Mesenchymal stem cell (in vitro differentiated cells and primary cell): ENCODE measurements at regions not wholly inside any gene's neighbourhood (a gene's known extent, or its start where the extent isn't known, plus 50 kb on each side); places are given as distances from the start of the nearest gene placed in this dataset.
A peak's percentile ranks its signal among the peaks of the same experiment; 100 is the strongest.
"Not testable (repeated sequence)": the region's sequence is repeated elsewhere in the genome, so short reads cannot be mapped to it uniquely, and the experiment has no call there.

Experiments used
- DNase-seq: peaks from one replicate; pipeline ENCODE4 v3.0.0-alpha.2; 2013
- H2AFZ ChIP-seq: one replicate; pipeline ENCODE4 v1.6.1; 2013; ENCODE audit warnings: low read depth, mild to moderate bottlenecking, control low read depth, inconsistent platforms, low read length, moderate library complexity
- H2AK5ac ChIP-seq: 2 replicates; pipeline ENCODE4 v1.6.1; 2013; ENCODE audit warnings: low read length, moderate library complexity, mild to moderate bottlenecking, inconsistent platforms; ENCODE audit not compliant: severe bottlenecking
- H2BK120ac ChIP-seq: one replicate; pipeline ENCODE4 v1.6.1; 2013; ENCODE audit warnings: low read depth, mild to moderate bottlenecking, inconsistent platforms, low read length, moderate library complexity
- H2BK12ac ChIP-seq, 2 experiments: one replicate each; pipeline ENCODE4 v1.6.1; 2013; ENCODE audit warnings: inconsistent platforms in 2 of 2, low read length in 2 of 2, mild to moderate bottlenecking in 2 of 2, moderate library complexity in 2 of 2, control low read depth in 1 of 2
- H2BK15ac ChIP-seq: one replicate; pipeline ENCODE4 v1.6.1; 2013; ENCODE audit warnings: mild to moderate bottlenecking, low read depth, inconsistent platforms; ENCODE audit not compliant: poor library complexity, severe bottlenecking
- H2BK5ac ChIP-seq: 2 replicates; pipeline ENCODE4 v1.6.1; 2013; ENCODE audit warnings: low read depth, mild to moderate bottlenecking, low read length, control low read depth, inconsistent platforms; ENCODE audit not compliant: poor library complexity, severe bottlenecking
- H3K14ac ChIP-seq, 2 experiments: one replicate each; pipeline ENCODE4 v1.6.1; 2013; ENCODE audit warnings: inconsistent platforms in 2 of 2, low read length in 2 of 2, control low read depth in 1 of 2, mild to moderate bottlenecking in 1 of 2, moderate library complexity in 1 of 2
- H3K18ac ChIP-seq, 2 experiments: one replicate each; pipeline ENCODE4 v1.6.1; 2013; ENCODE audit warnings: inconsistent platforms in 2 of 2, low read length in 2 of 2, control low read depth in 1 of 2, low read depth in 1 of 2, mild to moderate bottlenecking in 1 of 2
- H3K23ac ChIP-seq, 2 experiments: one replicate each; pipeline ENCODE4 v1.6.1; 2013; ENCODE audit warnings: inconsistent platforms in 2 of 2, low read length in 2 of 2, mild to moderate bottlenecking in 2 of 2, moderate library complexity in 2 of 2, control low read depth in 1 of 2
- H3K27ac ChIP-seq: 2 replicates; pipeline ENCODE4 v1.5.1; 2013; ENCODE audit warnings: mild to moderate bottlenecking, moderate library complexity, low read length, control low read depth, inconsistent platforms; ENCODE audit not compliant: poor library complexity, severe bottlenecking
- H3K27me3 ChIP-seq, 2 experiments: 2 replicates each; pipeline versions ENCODE4 v1.6.1 to v1.7.0; 2013; ENCODE audit warnings: low read length in 2 of 2, mild to moderate bottlenecking in 2 of 2, moderate library complexity in 2 of 2, control low read depth in 1 of 2, inconsistent platforms in 1 of 2; ENCODE audit not compliant: control insufficient read depth in 1 of 2, insufficient read depth in 1 of 2
- H3K36me3 ChIP-seq, 2 experiments: 2 replicates each; pipeline versions ENCODE4 v1.6.1 to v1.7.0; 2013; ENCODE audit warnings: low read length in 2 of 2, control low read depth in 1 of 2, inconsistent platforms in 1 of 2, low read depth in 1 of 2, mild to moderate bottlenecking in 1 of 2; ENCODE audit not compliant: insufficient read depth in 2 of 2, control insufficient read depth in 1 of 2
- H3K4ac ChIP-seq, 2 experiments: one replicate each; pipeline ENCODE4 v1.6.1; 2013; ENCODE audit warnings: inconsistent platforms in 2 of 2, low read length in 2 of 2, mild to moderate bottlenecking in 2 of 2, moderate library complexity in 2 of 2, control low read depth in 1 of 2, low read depth in 1 of 2
- H3K4me1 ChIP-seq: 2 replicates; pipeline ENCODE4 v1.6.1; 2013; ENCODE audit warnings: low read depth, low read length, control low read depth; ENCODE audit not compliant: control insufficient read depth, insufficient read depth
- H3K4me2 ChIP-seq: 2 replicates; pipeline ENCODE4 v1.6.1; 2013; ENCODE audit warnings: low read length, mild to moderate bottlenecking, inconsistent platforms; ENCODE audit not compliant: poor library complexity, severe bottlenecking
- H3K4me3 ChIP-seq, 2 experiments: 2 replicates each; pipeline versions ENCODE4 v1.5.1 to v1.7.0; 2013; ENCODE audit warnings: low read length in 2 of 2, mild to moderate bottlenecking in 2 of 2, control low read depth in 1 of 2, low read depth in 1 of 2; ENCODE audit not compliant: insufficient read depth in 1 of 2
- H3K79me1 ChIP-seq: replicated peaks from 2 replicates; pipeline ENCODE4 v1.6.1; 2013; ENCODE audit warnings: mild to moderate bottlenecking, control low read depth, low read length, inconsistent platforms; ENCODE audit not compliant: poor library complexity, severe bottlenecking
- H3K9ac ChIP-seq: 2 replicates; pipeline ENCODE4 v1.7.0; 2013; ENCODE audit warnings: mild to moderate bottlenecking, low read length, moderate library complexity
- H3K9me3 ChIP-seq: 2 replicates; pipeline ENCODE4 v1.7.0; 2013; ENCODE audit warnings: mild to moderate bottlenecking, low read length; ENCODE audit not compliant: control insufficient read depth
- H4K8ac ChIP-seq: one replicate; pipeline ENCODE4 v1.6.1; 2013; ENCODE audit warnings: inconsistent platforms, mild to moderate bottlenecking, low read length, moderate library complexity
- H4K91ac ChIP-seq: one replicate; pipeline ENCODE4 v1.6.1; 2013; ENCODE audit warnings: mild to moderate bottlenecking, low read length, inconsistent platforms
- WGBS: methylation state at CpG from one replicate; pipeline ENCODE4 v1.1.7; 2013; ENCODE audit warnings: mixed read lengths; 5-methylcytosine and 5-hydroxymethylcytosine counted together

DNA sequence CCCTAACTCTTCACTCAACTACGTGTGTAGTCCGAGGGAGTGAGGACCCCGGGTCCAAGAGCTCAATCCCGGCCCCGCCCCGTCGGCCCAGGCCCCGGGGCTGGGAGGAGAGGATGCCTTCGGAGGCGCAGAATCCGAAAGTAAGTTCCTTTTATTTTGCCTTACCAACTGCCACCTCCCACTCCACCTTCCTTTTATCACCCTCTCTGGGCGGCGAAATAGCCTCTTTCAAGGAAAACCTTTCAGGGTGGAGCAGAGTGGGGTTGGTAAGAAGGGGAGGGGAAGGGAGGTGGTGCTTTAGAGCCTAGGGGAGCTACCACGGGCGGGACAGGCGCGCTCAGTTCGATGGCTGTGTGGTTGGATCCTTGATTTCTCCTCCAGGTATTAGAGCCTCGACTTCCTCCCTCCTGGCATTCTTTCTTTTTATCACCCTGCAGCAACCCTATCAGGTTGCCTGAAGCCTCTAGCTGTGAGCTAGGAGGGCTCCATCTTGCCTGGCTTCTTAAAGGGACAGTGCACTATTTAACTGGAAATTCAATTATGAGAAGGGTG lies 191.2 kb downstream of the RRAGB start:
- no peak overlapping the region for H2BK12ac ChIP-seq
- DNase-seq = peak; percentile 4

DNA sequence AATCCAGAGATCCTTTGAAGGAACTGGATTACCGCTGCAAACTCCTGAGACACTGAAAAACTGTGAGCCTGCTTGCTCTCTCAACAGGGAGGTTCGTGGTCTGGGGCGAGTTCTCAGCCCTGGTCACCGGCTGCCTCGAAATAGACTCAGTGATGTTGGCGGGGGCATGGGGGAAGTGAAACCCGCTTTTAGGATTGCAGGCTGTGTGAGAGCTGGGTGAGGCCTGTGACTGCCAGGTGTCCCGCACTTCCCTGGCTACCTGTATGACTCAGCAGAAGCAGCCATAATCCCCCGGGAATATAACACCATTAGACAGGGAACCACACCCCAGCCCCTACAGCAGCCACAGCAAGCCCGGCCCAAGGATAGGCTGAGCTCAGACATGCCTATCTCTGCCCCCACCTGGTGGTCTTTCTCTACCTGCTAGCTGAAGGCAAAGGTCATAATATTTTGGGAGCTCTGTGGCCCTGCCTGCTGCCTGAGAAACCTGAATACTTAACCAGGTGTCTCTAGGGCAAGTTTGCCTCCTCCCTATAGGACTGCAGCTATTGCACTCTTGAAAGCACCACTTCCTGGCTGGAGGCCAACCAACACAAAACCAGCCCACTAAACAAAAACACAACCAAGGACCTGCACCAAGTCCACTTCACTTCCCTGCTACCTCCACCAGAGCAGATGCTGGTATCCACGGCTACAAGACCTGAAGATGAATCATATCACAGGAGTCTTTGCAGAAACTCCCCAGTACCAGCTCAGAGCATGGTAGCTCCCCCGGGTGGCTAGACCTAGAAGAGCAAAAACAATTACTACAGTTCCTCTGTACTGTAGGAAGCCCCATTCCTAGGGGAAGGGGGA lies 202.0 kb downstream of the RRAGB start:
- no peak overlapping the region for H3K4me2 ChIP-seq
- no peak overlapping the region for H2BK15ac ChIP-seq
- no peak overlapping the region for H2BK5ac ChIP-seq
- H4K8ac ChIP-seq = no peak overlapping the region
- DNase-seq = no peak
- no peak overlapping the region for H2BK120ac ChIP-seq
- H3K79me1 ChIP-seq = no peaks in the 10 kb centered on the region
- no peaks in the 10 kb centered on the region for H3K9me3 ChIP-seq
- 85% methylated on average over 10 of the region's 12 CpGs for WGBS
- H3K4ac ChIP-seq = no peak overlapping the region
- no peak overlapping the region for H2AK5ac ChIP-seq
- no peak overlapping the region for H4K91ac ChIP-seq
- no peak overlapping the region for H3K23ac ChIP-seq
- H2BK12ac ChIP-seq = no peak overlapping the region
- no peak overlapping the region for H3K14ac ChIP-seq
- no peaks in the 10 kb centered on the region for H3K27me3 ChIP-seq
- H3K18ac ChIP-seq = no peak overlapping the region
- no peak overlapping the region for H3K4me3 ChIP-seq
- no peak overlapping the region for H3K27ac ChIP-seq
- H2AFZ ChIP-seq = no peak overlapping the region
- H3K36me3 ChIP-seq = no peaks in the 10 kb centered on the region
- H3K9ac ChIP-seq = no peak overlapping the region
- H3K4me1 ChIP-seq = no peaks in the 10 kb centered on the region

More for the DNA sequence above, 191.2 kb downstream of the RRAGB start:
- peak overlapping the region; percentile 54 to 73 for H3K18ac ChIP-seq
- peak overlapping the region; percentile 56 to 80 for H3K4me3 ChIP-seq
- H3K4ac ChIP-seq = peak overlapping the region in 1 of 2 experiments; percentile 51
- peaks cover 0 to 5% of the 10 kb centered on the region in 2 experiments for H3K27me3 ChIP-seq
- peak overlapping the region; percentile 68 for H3K4me2 ChIP-seq
- peak overlapping the region; percentile 78 for H3K9ac ChIP-seq
- H3K36me3 ChIP-seq = no peaks in the 10 kb centered on the region
- peak overlapping the region; percentile 77 for H2AFZ ChIP-seq
- 0% methylated on average over 7 of the region's 19 CpGs for WGBS
- H2AK5ac ChIP-seq = no peak overlapping the region
- H4K91ac ChIP-seq = no peak overlapping the region
- no peak overlapping the region for H2BK120ac ChIP-seq
- peak overlapping the region; percentile 65 for H3K27ac ChIP-seq
- H3K14ac ChIP-seq = no peak overlapping the region
- H3K79me1 ChIP-seq = no peaks in the 10 kb centered on the region
- no peaks in the 10 kb centered on the region for H3K9me3 ChIP-seq
- no peaks in the 10 kb centered on the region for H3K4me1 ChIP-seq
- no peak overlapping the region for H2BK15ac ChIP-seq
- no peak overlapping the region for H2BK5ac ChIP-seq
- H4K8ac ChIP-seq = peak overlapping the region; percentile 75
- H3K23ac ChIP-seq = no peak overlapping the region

DNA sequence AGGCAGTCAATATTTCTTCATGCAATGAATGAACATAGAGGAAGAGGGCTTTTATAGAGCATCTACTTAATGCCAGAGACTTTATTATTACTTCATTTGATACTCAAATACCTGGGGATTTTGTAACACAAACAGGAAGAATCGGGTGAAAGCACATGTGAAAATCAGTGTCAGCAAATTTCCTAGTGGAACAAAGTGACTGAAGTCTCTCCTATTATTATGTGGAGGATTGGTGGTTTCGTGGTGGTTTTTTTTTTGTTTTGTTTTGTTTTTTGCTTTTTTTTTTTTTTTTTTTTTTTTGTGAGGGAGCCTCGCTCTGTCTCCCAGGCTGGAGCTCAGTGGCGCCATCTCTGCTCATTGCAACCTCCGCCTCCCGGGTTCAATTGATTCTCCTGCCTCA lies 207.0 kb downstream of the RRAGB start:
- Histone ChIP-seq H3K9ac (no peak overlapping the region), H3K79me1 (no peaks in the 10 kb centered on the region), H3K27ac (no peak overlapping the region), H2AFZ (no peak overlapping the region), H2AK5ac (no peak overlapping the region), H3K27me3 (no peaks in the 10 kb centered on the region), H2BK5ac (no peak overlapping the region), H3K4me3 (no peak overlapping the region), H3K36me3 (no peaks in the 10 kb centered on the region), H2BK120ac (no peak overlapping the region), H2BK12ac (no peak overlapping the region), H4K8ac (no peak overlapping the region), H2BK15ac (no peak overlapping the region), H3K4me1 (no peaks in the 10 kb centered on the region), H3K23ac (no peak overlapping the region), H3K4me2 (no peak overlapping the region), H3K14ac (no peak overlapping the region), H4K91ac (no peak overlapping the region), H3K18ac (no peak overlapping the region), H3K9me3 (no peaks in the 10 kb centered on the region), H3K4ac (no peak overlapping the region)
- DNase-seq = no peak
- 80% methylated on average over 1 of the region's 6 CpGs for WGBS

GRCh38 chrX:55928529-55928928 lies 211.0 kb downstream of the RRAGB start:
- not testable (repeated sequence) for DNase-seq, H4K8ac ChIP-seq, H3K14ac ChIP-seq, H3K18ac ChIP-seq, H3K4me2 ChIP-seq, H3K4me3 ChIP-seq, H2BK5ac ChIP-seq, H4K91ac ChIP-seq, H3K4me1 ChIP-seq, H2AK5ac ChIP-seq, H2AFZ ChIP-seq, H3K23ac ChIP-seq, H2BK120ac ChIP-seq, H3K79me1 ChIP-seq, H3K27me3 ChIP-seq, H2BK12ac ChIP-seq, H3K27ac ChIP-seq, H3K9ac ChIP-seq, H3K4ac ChIP-seq, H3K36me3 ChIP-seq, H3K9me3 ChIP-seq, H2BK15ac ChIP-seq
